Tibial nerve (tissue), 4 donors: ENCODE measurements at regions not wholly inside any gene's neighbourhood (a gene's known extent, or its start where the extent isn't known, plus 50 kb on each side); places are given as distances from the start of the nearest gene placed in this dataset.

Experiments used
- EP300 ChIP-seq, 2 donors: sonication (generic); formaldehyde crosslinking; IDR thresholded peaks; one replicate each; pipeline ENCODE4 v1.6.1; 2017; ENCODE audit warnings: antibody characterized with exemption in 2 of 2, mild to moderate bottlenecking in 1 of 2
- POLR2A ChIP-seq, 2 donors: fragments of 450-650 bp; IDR thresholded peaks; one replicate each; pipeline ENCODE4 v1.6.1; 2017; ENCODE audit warnings: antibody characterized with exemption in 2 of 2, mild to moderate bottlenecking in 2 of 2, moderate library complexity in 2 of 2
- TF ChIP-seq, protein P1 (sequence below), 5 experiments: fragments of 200-600 bp in 3 of 5; fragments of 450-650 bp in 2 of 5; sonication (generic) in 3 of 5; IDR thresholded peaks; one replicate each; pipeline ENCODE4 v1.5.1; 2016 to 2019; ENCODE audit warnings: antibody characterized with exemption in 5 of 5, mild to moderate bottlenecking in 3 of 5, moderate library complexity in 2 of 5

DNA sequence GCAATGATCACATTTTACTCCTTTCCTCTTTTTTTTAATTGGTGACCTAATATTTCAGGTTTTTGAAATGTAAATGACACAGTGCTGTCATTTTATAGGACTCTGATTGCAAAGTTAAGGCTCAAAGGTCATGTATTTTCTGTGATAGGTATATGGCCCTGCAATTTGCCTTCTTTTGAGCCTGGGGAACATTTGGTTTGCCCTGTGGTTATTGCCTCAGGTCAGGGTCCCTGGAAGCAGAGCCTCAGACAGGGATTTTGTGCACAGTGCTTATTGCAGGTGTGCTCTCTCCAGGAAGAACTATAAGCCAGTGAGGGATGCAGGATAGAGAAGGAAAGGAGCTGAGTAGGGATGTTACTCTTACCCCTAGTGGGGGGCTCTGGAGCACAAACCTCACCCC, 229.3 kb upstream of the ECI2 start:
- TF ChIP-seq, protein P1, sequence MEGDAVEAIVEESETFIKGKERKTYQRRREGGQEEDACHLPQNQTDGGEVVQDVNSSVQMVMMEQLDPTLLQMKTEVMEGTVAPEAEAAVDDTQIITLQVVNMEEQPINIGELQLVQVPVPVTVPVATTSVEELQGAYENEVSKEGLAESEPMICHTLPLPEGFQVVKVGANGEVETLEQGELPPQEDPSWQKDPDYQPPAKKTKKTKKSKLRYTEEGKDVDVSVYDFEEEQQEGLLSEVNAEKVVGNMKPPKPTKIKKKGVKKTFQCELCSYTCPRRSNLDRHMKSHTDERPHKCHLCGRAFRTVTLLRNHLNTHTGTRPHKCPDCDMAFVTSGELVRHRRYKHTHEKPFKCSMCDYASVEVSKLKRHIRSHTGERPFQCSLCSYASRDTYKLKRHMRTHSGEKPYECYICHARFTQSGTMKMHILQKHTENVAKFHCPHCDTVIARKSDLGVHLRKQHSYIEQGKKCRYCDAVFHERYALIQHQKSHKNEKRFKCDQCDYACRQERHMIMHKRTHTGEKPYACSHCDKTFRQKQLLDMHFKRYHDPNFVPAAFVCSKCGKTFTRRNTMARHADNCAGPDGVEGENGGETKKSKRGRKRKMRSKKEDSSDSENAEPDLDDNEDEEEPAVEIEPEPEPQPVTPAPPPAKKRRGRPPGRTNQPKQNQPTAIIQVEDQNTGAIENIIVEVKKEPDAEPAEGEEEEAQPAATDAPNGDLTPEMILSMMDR (IDR thresholded peaks at IDR 0.05) = no peak
- no peak for TF ChIP-seq EP300 (IDR thresholded peaks at IDR 0.05)
- TF ChIP-seq POLR2A (IDR thresholded peaks at IDR 0.05) = no peak
